Thymus (tissue), 11 donors: ENCODE measurements at regions not wholly inside any gene's neighbourhood (a gene's known extent, or its start where the extent isn't known, plus 50 kb on each side); places are given as distances from the start of the nearest gene placed in this dataset.
"Not testable (repeated sequence)": the region's sequence is repeated elsewhere in the genome, so short reads cannot be mapped to it uniquely, and the experiment has no call there.

Experiments used
- DNase-seq, 9 donors: peaks; one replicate each; pipeline ENCODE4 v3.0.0-alpha.2; 2013; ENCODE audit warnings: low spot score in 9 of 9, low read depth in 6 of 9, missing footprints in 1 of 9
- H3K27ac ChIP-seq, 2 donors: one replicate each; pipeline ENCODE4 v1.5.1; 2013; ENCODE audit warnings: control low read depth in 1 of 2, low read depth in 1 of 2, low read length in 1 of 2, mild to moderate bottlenecking in 1 of 2, moderate library complexity in 1 of 2
- H3K27me3 ChIP-seq, 2 donors: one replicate each; pipeline ENCODE4 v1.5.1; 2013; ENCODE audit warnings: low read length in 1 of 2; ENCODE audit not compliant: control insufficient read depth in 2 of 2, insufficient read depth in 1 of 2
- H3K36me3 ChIP-seq, 2 donors: one replicate each; pipeline ENCODE4 v1.5.1; 2013; ENCODE audit warnings: low read length in 1 of 2, mild to moderate bottlenecking in 1 of 2, moderate library complexity in 1 of 2; ENCODE audit not compliant: control insufficient read depth in 2 of 2, insufficient read depth in 2 of 2
- H3K4me1 ChIP-seq, 2 donors: one replicate each; pipeline ENCODE4 v1.5.1; 2013; ENCODE audit warnings: low read length in 2 of 2; ENCODE audit not compliant: control insufficient read depth in 2 of 2, insufficient read depth in 2 of 2
- H3K4me3 ChIP-seq, 2 donors: one replicate each; pipeline ENCODE4 v1.5.1; 2013; ENCODE audit warnings: low read length in 2 of 2, control low read depth in 1 of 2, mild to moderate bottlenecking in 1 of 2
- H3K9me3 ChIP-seq, 2 donors: one replicate each; pipeline ENCODE4 v1.5.1; 2013; ENCODE audit warnings: low read length in 1 of 2, mild to moderate bottlenecking in 1 of 2; ENCODE audit not compliant: control insufficient read depth in 2 of 2, insufficient read depth in 1 of 2
- WGBS: extraction: QIAGEN DNeasy Blood & Tissue Kit; methylation state at CpG from one replicate; pipeline ENCODE4 v1.1.7; 2013; 5-methylcytosine and 5-hydroxymethylcytosine counted together
- donor health status: healthy.

DNA sequence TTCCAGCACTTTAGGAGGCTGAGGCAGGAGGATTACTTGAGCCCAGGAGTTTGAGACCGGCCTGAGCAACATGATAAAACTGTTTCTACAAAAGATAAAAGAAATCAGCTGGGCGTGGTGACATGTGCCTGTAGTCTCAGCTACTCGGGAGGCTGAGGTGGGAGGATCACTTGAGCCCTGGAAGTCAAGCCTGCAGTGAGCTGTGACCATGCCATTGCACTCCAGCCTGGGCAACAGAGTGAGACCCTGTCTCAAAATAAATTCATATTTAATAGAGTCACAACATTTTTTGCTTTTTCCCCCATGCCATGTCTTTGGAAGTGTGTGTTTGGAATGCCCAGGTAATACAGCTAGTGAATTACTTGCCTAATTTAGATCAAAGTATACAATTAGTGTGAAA is 349.6 kb downstream of the PRL start:
- H3K4me1 ChIP-seq = peaks cover 20 to 45% of the 10 kb centered on the region in 2 donors
- DNase-seq, H3K27me3 ChIP-seq, H3K4me3 ChIP-seq, H3K27ac ChIP-seq, H3K9me3 ChIP-seq: not testable (repeated sequence)
- H3K36me3 ChIP-seq = peaks cover 0 to 11% of the 10 kb centered on the region in 2 donors
- 90% methylated on average over 3 of the region's 3 CpGs for WGBS

- Histone ChIP-seq H3K36me3 (peaks cover 0 to 16% of the 10 kb centered on the region in 2 donors), H3K9me3 (no peaks in the 10 kb centered on the region), H3K4me1 (peaks cover 24 to 52% of the 10 kb centered on the region in 2 donors), H3K27me3 (no peaks in the 10 kb centered on the region), H3K4me3 (no peak overlapping the region), H3K27ac (peak overlapping the region in 1 of 2 donors; percentile 41)
- WGBS = 89% methylated on average over 6 of the region's 6 CpGs
- DNase-seq = no peak
Observed at GRCh38 chr6:21947731-21948386, 349.0 kb downstream of the PRL start.

DNA sequence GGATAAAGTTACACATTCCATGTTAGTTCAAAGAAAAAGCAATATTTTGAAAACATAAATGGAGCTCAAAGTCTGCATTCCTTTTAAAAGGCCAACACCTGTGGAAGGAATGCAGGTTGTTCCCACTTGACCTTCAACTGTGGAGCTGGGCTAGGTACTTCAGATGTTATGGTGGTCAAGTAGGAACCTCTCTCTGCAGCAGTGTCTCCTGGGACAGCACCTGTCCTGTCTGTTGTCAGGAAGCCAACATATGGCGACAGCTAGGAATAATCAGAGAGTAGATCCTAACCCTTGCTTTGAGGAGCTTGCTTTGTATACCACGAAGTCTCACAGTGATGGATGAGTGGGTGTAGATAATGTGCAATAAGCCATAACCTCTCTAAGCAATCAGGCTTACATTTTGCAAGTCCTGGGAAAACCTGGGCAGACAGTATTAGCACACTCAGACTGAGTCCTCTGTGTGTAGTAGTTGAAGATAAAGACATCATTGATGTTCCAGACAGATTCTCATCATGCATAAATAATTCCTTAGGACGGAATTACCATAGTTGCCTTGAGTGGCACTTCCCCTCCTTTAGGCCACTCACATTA is 347.5 kb downstream of the PRL start:
- Histone ChIP-seq H3K4me3 (no peak overlapping the region), H3K36me3 (peaks cover 0 to 18% of the 10 kb centered on the region in 2 donors), H3K27me3 (no peaks in the 10 kb centered on the region), H3K4me1 (peaks cover 33 to 66% of the 10 kb centered on the region in 2 donors), H3K9me3 (no peaks in the 10 kb centered on the region), H3K27ac (peak overlapping the region in 1 of 2 donors; percentile 53)
- DNase-seq = no peak
- WGBS = 46% methylated on average over 3 of the region's 3 CpGs

- H3K4me1 ChIP-seq = peaks cover 33 to 64% of the 10 kb centered on the region in 2 donors
Observed at GRCh38 chr6:21952367-21952766, 344.5 kb downstream of the PRL start.

DNA sequence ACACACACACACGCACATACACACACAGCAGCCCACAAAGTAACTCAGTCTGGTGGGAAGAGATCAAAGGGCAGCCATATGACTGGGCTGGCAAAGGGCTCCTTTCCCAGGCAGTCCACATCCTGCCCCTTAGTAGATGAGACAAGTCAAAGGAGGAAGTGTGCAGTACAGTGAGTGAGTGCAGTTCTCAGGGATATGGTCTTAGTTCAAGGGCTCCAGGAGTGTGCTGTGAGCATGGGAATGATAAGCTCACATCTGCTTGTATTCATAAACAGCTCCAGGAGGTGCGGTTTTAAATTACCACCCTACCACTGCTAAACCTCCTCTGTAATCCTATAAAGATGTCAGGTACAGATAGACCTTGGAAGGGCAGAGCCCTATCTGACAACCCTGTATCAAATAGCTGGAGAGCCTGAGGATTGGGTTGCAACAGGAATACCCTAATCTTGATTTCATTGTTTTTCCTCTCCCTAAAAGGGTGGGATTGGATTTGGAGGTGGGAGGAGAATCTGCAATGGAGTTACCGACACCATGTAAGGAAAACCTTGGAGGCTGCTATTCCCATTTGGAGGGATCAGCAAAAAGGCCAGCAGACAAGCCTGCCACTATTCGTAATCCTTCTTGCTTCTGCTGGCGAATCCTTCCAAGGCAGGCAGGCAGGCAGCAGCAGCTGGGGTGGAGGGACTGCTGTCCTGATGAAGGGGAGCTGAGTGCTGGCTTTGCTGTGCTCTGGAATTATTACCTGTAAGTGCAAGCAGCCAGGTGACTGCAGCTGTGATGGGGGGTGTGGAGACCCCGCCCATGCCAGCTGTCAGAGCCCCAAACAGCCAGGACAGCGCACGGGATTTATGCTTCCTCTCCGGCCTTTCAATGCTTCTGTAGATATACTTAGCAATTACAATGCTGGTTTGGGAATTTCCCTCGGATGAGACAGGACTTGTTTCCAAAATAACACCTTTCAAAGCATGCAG is 342.7 kb downstream of the PRL start:
- no peak overlapping the region for H3K4me3 ChIP-seq
- H3K4me1 ChIP-seq = peaks cover 29 to 57% of the 10 kb centered on the region in 2 donors
- H3K27ac ChIP-seq = peak overlapping the region; percentile 48 to 52
- DNase-seq = peak in 2 of 9 donors; percentile 54 to 71
- peaks cover 0 to 35% of the 10 kb centered on the region in 2 donors for H3K36me3 ChIP-seq
- WGBS = 75% methylated on average over 10 of the region's 10 CpGs
- H3K9me3 ChIP-seq = no peaks in the 10 kb centered on the region
- H3K27me3 ChIP-seq = no peaks in the 10 kb centered on the region

More at GRCh38 chr6:21952367-21952766, 344.5 kb downstream of the PRL start:
- Histone ChIP-seq H3K27me3 (no peaks in the 10 kb centered on the region), H3K36me3 (peaks cover 0 to 27% of the 10 kb centered on the region in 2 donors), H3K27ac (no peak overlapping the region), H3K4me3 (no peak overlapping the region), H3K9me3 (no peaks in the 10 kb centered on the region)
- 97% methylated on average over 7 of the region's 7 CpGs for WGBS
- DNase-seq = no peak

DNA sequence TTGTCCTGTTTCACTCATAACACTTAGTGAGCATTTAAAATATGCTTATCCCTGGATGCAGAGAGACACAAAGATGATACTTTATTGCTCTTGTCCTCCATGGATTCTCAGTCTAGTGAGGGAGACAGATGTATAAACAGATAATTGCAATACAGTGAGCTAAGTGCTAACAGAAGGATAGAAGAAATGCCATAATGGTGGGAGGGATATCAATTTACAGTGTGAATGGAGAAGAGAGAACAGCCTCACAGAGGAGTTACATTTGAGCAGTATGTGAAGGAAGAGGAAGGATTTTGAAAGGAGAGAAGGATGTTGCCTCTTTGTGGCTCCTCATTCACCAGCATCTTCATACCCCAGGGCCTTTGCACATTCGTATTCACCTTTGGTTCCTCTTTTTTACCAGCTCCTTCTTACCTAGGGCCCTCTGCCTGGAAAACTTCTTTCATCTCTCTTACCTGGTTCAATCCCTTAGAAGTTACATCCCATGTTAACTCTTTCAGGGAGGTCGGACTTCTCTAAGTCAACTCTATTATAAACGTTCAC is 341.7 kb downstream of the PRL start:
- H3K27ac ChIP-seq = peak overlapping the region in 1 of 2 donors; percentile 52
- WGBS = 98% methylated on average over 3 of the region's 3 CpGs
- no peaks in the 10 kb centered on the region for H3K9me3 ChIP-seq
- no peak for DNase-seq
- H3K36me3 ChIP-seq = peaks cover 0 to 34% of the 10 kb centered on the region in 2 donors
- peaks cover 27 to 47% of the 10 kb centered on the region in 2 donors for H3K4me1 ChIP-seq
- H3K4me3 ChIP-seq = no peak overlapping the region
- no peaks in the 10 kb centered on the region for H3K27me3 ChIP-seq

- H3K4me3 ChIP-seq = no peak overlapping the region
- peaks cover 21 to 38% of the 10 kb centered on the region in 2 donors for H3K4me1 ChIP-seq
- WGBS = 98% methylated on average over 8 of the region's 8 CpGs
- H3K27me3 ChIP-seq = no peaks in the 10 kb centered on the region
- H3K36me3 ChIP-seq = peaks cover 0 to 36% of the 10 kb centered on the region in 2 donors
- DNase-seq = no peak
- H3K27ac ChIP-seq = no peak overlapping the region
- H3K9me3 ChIP-seq = no peaks in the 10 kb centered on the region
Observed at GRCh38 chr6:21955951-21956350, 340.9 kb downstream of the PRL start.

GRCh38 chr6:21958428-21958827 is 338.4 kb downstream of the PRL start:
- no peak for DNase-seq
- H3K36me3 ChIP-seq = peaks cover 0 to 31% of the 10 kb centered on the region in 2 donors
- H3K27me3 ChIP-seq = no peaks in the 10 kb centered on the region
- 98% methylated on average over 2 of the region's 2 CpGs for WGBS
- peaks cover 3 to 14% of the 10 kb centered on the region in 2 donors for H3K4me1 ChIP-seq
- no peak overlapping the region for H3K27ac ChIP-seq
- no peak overlapping the region for H3K4me3 ChIP-seq
- no peaks in the 10 kb centered on the region for H3K9me3 ChIP-seq
